Activated T-helper 17 cell treated with anti-CD3 and anti-CD28 coated beads, Interleukin-2, amount 50 U/mL, for 72 hours (primary cell): ENCODE measurements at regions not wholly inside any gene's neighbourhood (a gene's known extent, or its start where the extent isn't known, plus 50 kb on each side); places are given as distances from the start of the nearest gene placed in this dataset.

ENCODE experiments used
- ATAC-seq: fragments of 150-1000 bp; cut with Tn5 transposase; replicated peaks from 2 replicates; pipeline ENCODE4 v1.10.0; 2021; ENCODE audit warnings: mild to moderate bottlenecking, moderate library complexity
- H3K27ac Mint-ChIP-seq: one replicate; pipeline ENCODE4 v1.8.0; 2022; ENCODE audit warnings: mixed read lengths
- H3K27me3 Mint-ChIP-seq: one replicate; pipeline ENCODE4 v1.8.0; 2022; ENCODE audit warnings: mixed read lengths
- H3K36me3 Mint-ChIP-seq: one replicate; pipeline ENCODE4 v1.8.0; 2022; ENCODE audit warnings: low read depth, mild to moderate bottlenecking, mixed read lengths
- H3K4me1 Mint-ChIP-seq: one replicate; pipeline ENCODE4 v1.8.0; 2022; ENCODE audit warnings: mixed read lengths
- H3K4me3 Mint-ChIP-seq: one replicate; pipeline ENCODE4 v1.8.0; 2022; ENCODE audit warnings: mild to moderate bottlenecking, mixed read lengths
- H3K9me3 Mint-ChIP-seq: one replicate; pipeline ENCODE4 v1.8.0; 2022; ENCODE audit warnings: mixed read lengths

- H3K27ac Mint-ChIP-seq, result peak overlapping the region; percentile 18
- peak overlapping the region; percentile 42 for H3K4me3 Mint-ChIP-seq
- H3K27me3 Mint-ChIP-seq, result peaks cover 51% of the 10 kb centered on the region
- peaks cover 19% of the 10 kb centered on the region for H3K4me1 Mint-ChIP-seq
- no peak for ATAC-seq
- H3K9me3 Mint-ChIP-seq, result no peaks in the 10 kb centered on the region
- no peaks in the 10 kb centered on the region for H3K36me3 Mint-ChIP-seq
Measured at GRCh38 chr15:94586099-94586498, 354.7 kb downstream of the MCTP2 start.

- no peaks in the 10 kb centered on the region for H3K36me3 Mint-ChIP-seq
- no peak for ATAC-seq
- peaks cover 46% of the 10 kb centered on the region for H3K27me3 Mint-ChIP-seq
- H3K9me3 Mint-ChIP-seq, result peaks cover 1% of the 10 kb centered on the region
- peaks cover 19% of the 10 kb centered on the region for H3K4me1 Mint-ChIP-seq
- no peak overlapping the region for H3K4me3 Mint-ChIP-seq
- H3K27ac Mint-ChIP-seq, result no peak overlapping the region
Measured at GRCh38 chr15:94587113-94587512, 355.8 kb downstream of the MCTP2 start.

DNA sequence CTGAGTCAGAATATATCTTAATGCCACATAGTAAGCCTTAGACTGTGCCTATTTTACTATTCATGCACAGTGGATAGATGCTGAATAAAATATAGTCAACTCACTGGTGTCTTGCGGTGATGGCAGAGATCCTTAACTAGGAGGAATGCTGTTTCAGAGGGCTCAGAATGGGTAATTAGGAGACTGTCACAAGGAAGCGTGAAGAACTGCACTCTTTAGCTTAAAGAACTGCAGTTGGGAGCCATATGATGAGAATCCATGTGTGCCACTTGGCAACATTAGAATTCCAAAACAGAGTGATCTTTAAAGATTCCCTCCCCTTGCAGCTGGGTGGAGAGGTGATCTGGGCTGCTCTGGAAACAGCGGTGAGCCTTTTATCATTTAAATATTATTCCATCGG is 357.6 kb downstream of the MCTP2 start:
- H3K36me3 Mint-ChIP-seq, result no peaks in the 10 kb centered on the region
- no peak overlapping the region for H3K4me3 Mint-ChIP-seq
- H3K27ac Mint-ChIP-seq, result no peak overlapping the region
- H3K9me3 Mint-ChIP-seq, result peaks cover 4% of the 10 kb centered on the region
- peaks cover 16% of the 10 kb centered on the region for H3K4me1 Mint-ChIP-seq
- H3K27me3 Mint-ChIP-seq, result peaks cover 44% of the 10 kb centered on the region
- no peak for ATAC-seq

- no peak overlapping the region for H3K4me3 Mint-ChIP-seq
- no peak for ATAC-seq
- peaks cover 4% of the 10 kb centered on the region for H3K9me3 Mint-ChIP-seq
- no peak overlapping the region for H3K27ac Mint-ChIP-seq
- H3K4me1 Mint-ChIP-seq, result no peaks in the 10 kb centered on the region
- H3K27me3 Mint-ChIP-seq, result peaks cover 36% of the 10 kb centered on the region
- H3K36me3 Mint-ChIP-seq, result no peaks in the 10 kb centered on the region
Measured at GRCh38 chr15:94592495-94592894, 361.1 kb downstream of the MCTP2 start.

GRCh38 chr15:94596707-94597106 is 365.3 kb downstream of the MCTP2 start:
- H3K27me3 Mint-ChIP-seq, result peaks cover 27% of the 10 kb centered on the region
- no peak overlapping the region for H3K4me3 Mint-ChIP-seq
- no peaks in the 10 kb centered on the region for H3K36me3 Mint-ChIP-seq
- H3K27ac Mint-ChIP-seq, result no peak overlapping the region
- peaks cover 4% of the 10 kb centered on the region for H3K9me3 Mint-ChIP-seq
- no peak for ATAC-seq
- no peaks in the 10 kb centered on the region for H3K4me1 Mint-ChIP-seq

DNA sequence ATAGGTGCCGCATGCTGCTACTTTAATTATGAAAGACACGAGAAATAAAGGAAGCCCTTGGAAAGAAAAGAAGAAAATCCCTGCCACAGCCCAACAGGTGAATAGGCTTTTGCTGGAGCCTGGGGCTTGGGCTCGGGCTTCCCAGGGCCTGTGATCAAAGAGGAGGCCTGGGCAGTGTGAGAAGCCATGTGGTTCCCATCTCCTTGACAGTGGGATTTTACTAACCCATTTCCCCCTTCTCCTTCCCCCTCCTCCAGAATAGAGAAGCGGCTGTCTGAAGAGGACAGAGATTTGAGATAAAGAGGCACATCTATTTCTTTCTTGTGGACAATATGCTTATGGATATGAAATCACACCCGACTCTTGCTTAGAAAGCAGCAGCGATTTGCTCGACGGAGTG is 369.1 kb downstream of the MCTP2 start:
- ATAC-seq, result no peak
- Mint-ChIP-seq H3K27ac (no peak overlapping the region), H3K9me3 (peaks cover 2% of the 10 kb centered on the region), H3K27me3 (peaks cover 21% of the 10 kb centered on the region), H3K4me3 (no peak overlapping the region), H3K36me3 (no peaks in the 10 kb centered on the region), H3K4me1 (no peaks in the 10 kb centered on the region)

GRCh38 chr15:94602754-94603470 is 371.6 kb downstream of the MCTP2 start:
- Mint-ChIP-seq H3K4me3 (no peak overlapping the region), H3K27ac (no peak overlapping the region), H3K4me1 (no peaks in the 10 kb centered on the region), H3K27me3 (peaks cover 24% of the 10 kb centered on the region), H3K36me3 (no peaks in the 10 kb centered on the region), H3K9me3 (peaks cover 4% of the 10 kb centered on the region)
- no peak for ATAC-seq

DNA sequence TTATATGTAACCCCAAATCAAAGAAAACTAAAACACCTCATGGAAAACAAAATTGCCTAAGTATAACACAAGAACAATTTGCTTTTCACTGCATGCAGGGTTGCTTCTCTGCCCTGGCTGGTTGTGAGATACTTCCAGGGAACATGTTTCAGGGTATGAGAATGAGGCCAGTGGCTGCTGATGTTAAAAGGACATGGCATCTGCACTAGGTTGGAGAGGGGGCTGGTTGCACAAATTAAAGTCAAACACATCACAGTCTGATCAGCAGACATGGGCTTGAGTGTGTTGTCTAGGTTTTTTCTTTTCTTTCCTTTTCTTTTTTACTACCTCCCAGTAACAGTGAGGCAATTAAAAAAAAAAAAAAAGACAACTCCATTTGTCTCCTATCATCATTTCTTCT is 374.9 kb downstream of the MCTP2 start:
- H3K9me3 Mint-ChIP-seq, result peaks cover 4% of the 10 kb centered on the region
- peaks cover 31% of the 10 kb centered on the region for H3K27me3 Mint-ChIP-seq
- H3K4me1 Mint-ChIP-seq, result no peaks in the 10 kb centered on the region
- H3K36me3 Mint-ChIP-seq, result no peaks in the 10 kb centered on the region
- no peak overlapping the region for H3K4me3 Mint-ChIP-seq
- no peak overlapping the region for H3K27ac Mint-ChIP-seq
- no peak for ATAC-seq

DNA sequence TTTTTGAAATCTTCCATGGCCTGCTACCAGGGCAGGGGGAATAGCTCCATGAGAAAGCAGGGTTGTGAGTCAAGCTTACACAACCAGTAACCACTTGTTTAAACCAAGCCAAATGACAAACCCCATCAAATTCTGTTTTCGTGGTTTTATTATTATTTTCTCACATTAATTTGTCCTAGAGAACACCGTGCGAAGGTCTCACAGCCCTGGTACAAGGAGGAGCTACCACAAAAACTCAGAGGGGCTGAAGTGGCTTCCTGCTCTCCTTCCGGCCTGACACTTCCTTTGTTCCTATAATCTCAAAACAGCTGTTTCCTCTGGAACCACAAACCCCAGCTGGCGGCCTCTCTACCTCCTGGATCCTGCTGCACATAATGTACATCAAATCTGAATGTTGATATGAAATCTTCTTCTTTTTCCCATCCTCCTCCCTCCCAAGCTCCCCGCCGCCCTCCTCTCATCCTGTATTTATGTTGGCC is 375.9 kb downstream of the MCTP2 start:
- no peaks in the 10 kb centered on the region for H3K36me3 Mint-ChIP-seq
- peaks cover 4% of the 10 kb centered on the region for H3K9me3 Mint-ChIP-seq
- no peak overlapping the region for H3K27ac Mint-ChIP-seq
- H3K4me1 Mint-ChIP-seq, result no peaks in the 10 kb centered on the region
- no peak overlapping the region for H3K4me3 Mint-ChIP-seq
- no peak for ATAC-seq
- peaks cover 37% of the 10 kb centered on the region for H3K27me3 Mint-ChIP-seq

- H3K9me3 Mint-ChIP-seq, result peaks cover 4% of the 10 kb centered on the region
- peaks cover 35% of the 10 kb centered on the region for H3K27me3 Mint-ChIP-seq
- peak; percentile 60 for ATAC-seq
- H3K4me3 Mint-ChIP-seq, result no peak overlapping the region
- no peaks in the 10 kb centered on the region for H3K4me1 Mint-ChIP-seq
- no peaks in the 10 kb centered on the region for H3K36me3 Mint-ChIP-seq
- no peak overlapping the region for H3K27ac Mint-ChIP-seq
Measured at GRCh38 chr15:94610069-94610468, 378.7 kb downstream of the MCTP2 start.

- H3K27ac Mint-ChIP-seq, result no peak overlapping the region
- no peak overlapping the region for H3K4me3 Mint-ChIP-seq
- H3K4me1 Mint-ChIP-seq, result no peaks in the 10 kb centered on the region
- ATAC-seq, result no peak
- H3K9me3 Mint-ChIP-seq, result peaks cover 3% of the 10 kb centered on the region
- no peaks in the 10 kb centered on the region for H3K36me3 Mint-ChIP-seq
- H3K27me3 Mint-ChIP-seq, result peaks cover 33% of the 10 kb centered on the region
Measured at GRCh38 chr15:94610485-94610884, 379.1 kb downstream of the MCTP2 start.

DNA sequence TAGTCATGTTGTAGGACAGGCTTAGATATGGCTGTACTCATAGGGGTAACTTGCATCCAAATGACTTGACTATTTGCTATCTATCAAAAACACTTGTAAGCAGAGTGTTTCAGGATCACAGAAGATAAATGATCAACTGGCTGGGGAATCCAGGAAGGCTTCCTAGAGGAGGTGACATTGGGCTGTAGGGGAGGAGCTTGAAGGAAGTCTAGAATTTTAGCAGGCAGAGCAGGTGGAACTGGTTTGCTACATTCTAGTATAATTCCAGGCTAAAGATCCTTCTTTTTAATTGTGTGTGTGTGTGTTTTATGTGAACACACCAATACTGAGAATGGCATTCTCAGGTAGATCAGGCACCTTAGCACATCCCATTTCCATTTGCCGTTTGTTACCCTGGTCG is 380.3 kb downstream of the MCTP2 start:
- H3K4me3 Mint-ChIP-seq, result no peak overlapping the region
- no peak for ATAC-seq
- H3K36me3 Mint-ChIP-seq, result no peaks in the 10 kb centered on the region
- H3K27ac Mint-ChIP-seq, result no peak overlapping the region
- H3K9me3 Mint-ChIP-seq, result no peaks in the 10 kb centered on the region
- no peaks in the 10 kb centered on the region for H3K4me1 Mint-ChIP-seq
- H3K27me3 Mint-ChIP-seq, result peaks cover 33% of the 10 kb centered on the region

DNA sequence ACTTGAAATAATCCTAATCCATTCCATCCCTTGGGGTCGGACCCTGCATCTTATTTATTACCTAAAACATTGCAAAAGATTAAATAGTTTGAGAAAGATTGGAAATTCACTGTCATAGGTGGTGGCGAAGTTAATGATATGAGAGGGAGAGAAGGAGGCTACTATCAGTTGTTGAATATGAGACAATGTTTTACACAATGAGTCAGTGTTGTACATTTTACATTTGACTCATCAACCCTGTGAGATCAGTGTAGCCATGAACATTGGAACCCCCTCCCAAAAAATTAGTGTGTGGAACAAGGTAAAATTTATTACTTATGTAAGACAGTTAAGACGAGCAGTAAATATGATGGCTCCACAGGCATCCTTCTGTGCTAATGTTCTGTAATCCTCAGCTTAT is 384.3 kb downstream of the MCTP2 start:
- Mint-ChIP-seq H3K4me3 (no peak overlapping the region), H3K27me3 (peaks cover 24% of the 10 kb centered on the region), H3K36me3 (no peaks in the 10 kb centered on the region), H3K9me3 (no peaks in the 10 kb centered on the region), H3K27ac (no peak overlapping the region), H3K4me1 (no peaks in the 10 kb centered on the region)
- no peak for ATAC-seq

GRCh38 chr15:94620632-94621031 is 389.3 kb downstream of the MCTP2 start:
- no peaks in the 10 kb centered on the region for H3K4me1 Mint-ChIP-seq
- H3K9me3 Mint-ChIP-seq, result no peaks in the 10 kb centered on the region
- H3K36me3 Mint-ChIP-seq, result no peaks in the 10 kb centered on the region
- ATAC-seq, result no peak
- H3K27me3 Mint-ChIP-seq, result peaks cover 5% of the 10 kb centered on the region
- no peak overlapping the region for H3K27ac Mint-ChIP-seq
- H3K4me3 Mint-ChIP-seq, result no peak overlapping the region

- no peaks in the 10 kb centered on the region for H3K4me1 Mint-ChIP-seq
- no peaks in the 10 kb centered on the region for H3K9me3 Mint-ChIP-seq
- peaks cover 4% of the 10 kb centered on the region for H3K27me3 Mint-ChIP-seq
- no peak overlapping the region for H3K27ac Mint-ChIP-seq
- H3K36me3 Mint-ChIP-seq, result no peaks in the 10 kb centered on the region
- no peak for ATAC-seq
- no peak overlapping the region for H3K4me3 Mint-ChIP-seq
Measured at GRCh38 chr15:94621736-94622135, 390.4 kb downstream of the MCTP2 start.

- Mint-ChIP-seq H3K27ac (no peak overlapping the region), H3K4me1 (no peaks in the 10 kb centered on the region), H3K4me3 (no peak overlapping the region)
Measured at GRCh38 chr15:94626949-94627348, 395.6 kb downstream of the MCTP2 start.

More at GRCh38 chr15:94626949-94627348, 395.6 kb downstream of the MCTP2 start:
- H3K27me3 Mint-ChIP-seq, result no peaks in the 10 kb centered on the region
- H3K9me3 Mint-ChIP-seq, result no peaks in the 10 kb centered on the region
- no peaks in the 10 kb centered on the region for H3K36me3 Mint-ChIP-seq
- no peak for ATAC-seq
